Left ventricle myocardium superior (tissue), 1 donor: ENCODE measurements at regions not wholly inside any gene's neighbourhood (a gene's known extent, or its start where the extent isn't known, plus 50 kb on each side); places are given as distances from the start of the nearest gene placed in this dataset.

Source experiments
- ATAC-seq: fragments of 200-7000 bp; cut with Tn5 transposase; one replicate; pipeline ENCODE4 v1.9.1; 2020; ENCODE audit warnings: mild to moderate bottlenecking, moderate library complexity
- DNase-seq: peaks from one replicate; pipeline ENCODE4 v3.0.0-alpha.2; 2020
- intact Hi-C: fragments of 100-400 bp; cut with micrococcal nuclease; formaldehyde crosslinking; loops from one replicate; pipeline ENCODE4 v1.11.0; 2022
- donor health status: DM: no; HTN: yes; CAD: no; lungs with severe emphysema.

GRCh38 chr1:101506541-101507164 is 269.8 kb downstream of the S1PR1 start:
- DNase-seq (no peak), ATAC-seq (peak; percentile 36)
- intact Hi-C loops, result no loop called here

- DNase-seq, result no peak
- intact Hi-C loops, result no loop called here
- peak; percentile 85 for ATAC-seq
Measured at GRCh38 chr1:101507547-101507971, 270.7 kb downstream of the S1PR1 start.

DNA sequence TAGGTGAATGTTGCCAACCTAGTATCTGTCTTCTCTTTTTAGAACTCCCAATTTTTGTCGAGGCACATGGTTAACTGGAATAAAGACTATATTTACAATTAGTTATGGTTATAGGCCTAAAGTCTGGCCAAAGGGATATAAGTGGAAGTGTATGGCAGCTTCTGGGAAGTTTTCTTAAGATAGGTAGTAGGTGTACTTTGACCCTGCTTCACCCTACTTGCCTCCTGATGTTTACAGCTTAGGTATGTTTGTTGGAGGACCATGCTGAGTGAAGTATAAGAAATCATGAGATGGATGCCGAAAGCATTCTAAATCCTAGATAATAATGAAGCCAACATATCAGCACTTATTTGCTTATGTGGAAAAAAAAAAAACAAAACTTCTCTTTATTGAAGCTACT is 272.1 kb downstream of the S1PR1 start:
- no peak for DNase-seq
- no peak for ATAC-seq
- intact Hi-C loops, result no loop called here

DNA sequence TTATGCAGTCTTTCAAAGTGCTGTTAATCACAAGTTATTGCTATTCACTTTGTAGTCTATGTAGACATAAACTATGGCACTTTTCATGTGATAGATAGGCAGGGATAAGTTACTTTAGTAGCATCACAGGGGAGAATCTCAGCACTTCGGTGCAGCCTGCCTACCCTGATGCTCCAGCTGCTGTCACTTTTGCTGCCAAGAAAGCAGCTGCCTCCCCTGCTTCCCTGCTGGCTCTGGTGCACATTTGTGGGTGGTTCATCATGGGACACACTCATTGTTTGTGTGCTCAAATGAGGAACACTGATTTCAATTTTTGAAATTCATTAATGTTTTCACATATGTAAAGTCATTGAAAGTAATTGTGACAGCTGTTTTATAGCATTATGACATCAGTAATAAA is 272.6 kb downstream of the S1PR1 start:
- intact Hi-C loops, result no loop called here
- ATAC-seq (peak; percentile 50), DNase-seq (peak; percentile 45)

DNA sequence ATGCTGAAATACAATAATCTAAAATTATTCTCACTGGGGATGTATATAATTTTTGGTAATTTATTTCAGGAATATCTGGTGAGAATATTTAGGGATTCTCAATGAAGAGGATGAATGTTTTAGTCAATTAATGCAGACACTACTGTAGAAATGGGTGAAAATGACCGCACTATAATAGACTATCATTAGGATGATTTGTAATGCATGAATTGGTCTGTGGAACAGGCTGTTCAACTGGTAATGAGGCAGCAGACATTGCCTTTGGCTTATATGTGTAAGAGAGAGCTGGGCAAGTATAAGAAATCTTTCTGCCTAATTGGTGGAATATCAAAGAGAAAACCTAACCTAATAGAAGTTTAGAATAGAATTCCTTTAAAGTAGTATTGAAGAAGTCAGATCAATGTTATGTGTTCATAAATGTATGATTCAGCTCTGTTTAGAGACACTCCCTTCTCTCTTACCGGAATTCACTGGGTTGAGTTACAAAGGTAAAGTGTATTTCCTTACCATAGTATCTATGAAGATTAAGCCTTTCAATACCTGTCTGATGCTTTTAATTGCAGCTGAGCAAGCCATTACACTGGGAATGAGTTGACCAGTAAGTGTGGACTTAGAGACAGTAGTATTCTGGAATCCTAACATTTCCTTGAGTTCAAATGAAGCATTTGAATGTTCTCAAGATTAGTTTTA is 274.5 kb downstream of the S1PR1 start:
- ATAC-seq (no peak), DNase-seq (no peak)
- intact Hi-C loops, result no loop called here

GRCh38 chr1:101520302-101520701 is 283.5 kb downstream of the S1PR1 start:
- no peak for DNase-seq
- ATAC-seq, result peak; percentile 38
- intact Hi-C loops, result no loop called here

DNA sequence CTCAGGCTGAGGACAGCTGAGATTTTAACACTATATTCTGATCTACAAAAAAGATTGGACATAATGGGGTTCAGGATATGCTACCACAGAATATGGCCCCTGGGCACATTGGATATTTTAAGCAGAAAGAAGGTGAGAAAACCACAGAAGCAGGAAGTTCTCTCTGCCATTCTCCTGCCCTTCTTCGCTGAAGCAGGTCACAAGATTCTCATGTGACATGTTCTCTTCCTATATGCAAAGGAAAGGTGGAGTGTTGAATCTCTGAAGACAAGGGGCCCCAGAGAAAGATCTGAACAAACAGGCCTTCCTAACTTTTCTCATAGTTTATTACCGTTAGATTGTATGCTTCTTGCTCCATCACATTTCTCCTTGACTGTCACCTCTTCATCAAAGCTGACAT is 285.7 kb downstream of the S1PR1 start:
- ATAC-seq, result no peak
- intact Hi-C loops, result no loop called here
- DNase-seq, result no peak

DNA sequence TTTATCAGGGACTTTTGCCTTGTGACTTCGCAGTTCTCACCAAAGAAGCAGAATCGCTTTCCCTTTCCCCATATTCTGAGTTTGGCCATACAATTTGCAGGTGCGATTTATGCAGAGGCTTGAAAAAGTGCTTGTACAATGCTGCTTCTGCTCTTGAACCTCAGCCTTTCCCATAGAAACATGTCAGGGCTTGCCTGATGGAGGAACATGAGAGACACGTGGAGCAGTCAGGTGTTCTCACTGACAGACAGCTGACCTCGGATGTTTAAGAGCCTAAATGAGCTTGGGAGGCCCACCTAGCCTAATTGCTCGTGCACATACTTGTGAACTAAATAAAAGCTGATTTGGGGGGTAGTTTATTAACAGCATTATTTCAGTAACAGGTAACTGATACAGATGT is 290.0 kb downstream of the S1PR1 start:
- intact Hi-C loops, result no loop called here
- DNase-seq (no peak), ATAC-seq (no peak)

GRCh38 chr1:101532377-101532776 is 295.6 kb downstream of the S1PR1 start:
- intact Hi-C loops, result no loop called here
- ATAC-seq, result no peak
- DNase-seq, result no peak

DNA sequence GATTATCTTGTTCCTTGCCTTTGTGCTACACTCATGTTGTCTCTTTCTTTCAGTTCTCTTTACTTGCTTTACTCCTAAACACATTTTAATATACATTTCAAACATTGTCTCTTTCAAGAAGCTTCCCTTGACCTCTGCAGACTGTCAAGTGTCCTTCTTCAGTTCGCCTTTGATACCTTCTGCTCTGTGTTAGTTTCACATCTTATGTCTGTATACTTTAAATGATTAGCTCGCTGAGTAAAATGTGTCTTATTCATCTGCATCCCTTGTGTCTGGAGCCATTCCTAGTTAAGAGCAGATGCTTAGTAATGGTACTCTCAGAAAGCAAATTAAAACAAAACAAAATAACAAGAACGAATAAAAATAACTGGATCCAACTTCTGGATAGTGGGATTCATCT is 303.3 kb downstream of the S1PR1 start:
- no peak for ATAC-seq
- no peak for DNase-seq
- intact Hi-C loops, result no loop called here

DNA sequence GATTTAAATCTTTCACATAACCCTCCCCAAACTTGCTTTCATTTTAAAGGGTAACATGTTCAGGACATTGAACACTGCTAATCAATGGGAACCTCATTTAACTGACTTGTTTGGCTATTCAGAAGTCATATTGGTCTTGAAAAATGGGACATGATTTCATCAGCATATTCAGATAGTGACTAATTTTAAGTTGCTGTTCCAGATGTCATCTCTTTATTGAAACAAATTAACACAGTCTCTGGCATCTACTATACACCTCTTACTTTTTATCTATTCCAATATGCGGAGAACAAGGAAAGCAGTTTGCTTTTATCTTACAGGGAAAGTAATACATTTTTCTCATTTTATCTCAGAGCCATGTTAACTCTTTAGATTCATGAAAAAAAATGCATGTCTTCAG is 310.1 kb downstream of the S1PR1 start:
- no peak for DNase-seq
- intact Hi-C loops, result no loop called here
- ATAC-seq, result no peak

GRCh38 chr1:101547357-101547756 is 310.5 kb downstream of the S1PR1 start:
- intact Hi-C loops, result no loop called here
- DNase-seq (no peak), ATAC-seq (no peak)

- ATAC-seq (no peak), DNase-seq (no peak)
- intact Hi-C loops, result no loop called here
Measured at GRCh38 chr1:101548376-101548775, 311.6 kb downstream of the S1PR1 start.

- intact Hi-C loops, result no loop called here
- ATAC-seq, result no peak
- no peak for DNase-seq
Measured at GRCh38 chr1:101550581-101550980, 313.8 kb downstream of the S1PR1 start.

DNA sequence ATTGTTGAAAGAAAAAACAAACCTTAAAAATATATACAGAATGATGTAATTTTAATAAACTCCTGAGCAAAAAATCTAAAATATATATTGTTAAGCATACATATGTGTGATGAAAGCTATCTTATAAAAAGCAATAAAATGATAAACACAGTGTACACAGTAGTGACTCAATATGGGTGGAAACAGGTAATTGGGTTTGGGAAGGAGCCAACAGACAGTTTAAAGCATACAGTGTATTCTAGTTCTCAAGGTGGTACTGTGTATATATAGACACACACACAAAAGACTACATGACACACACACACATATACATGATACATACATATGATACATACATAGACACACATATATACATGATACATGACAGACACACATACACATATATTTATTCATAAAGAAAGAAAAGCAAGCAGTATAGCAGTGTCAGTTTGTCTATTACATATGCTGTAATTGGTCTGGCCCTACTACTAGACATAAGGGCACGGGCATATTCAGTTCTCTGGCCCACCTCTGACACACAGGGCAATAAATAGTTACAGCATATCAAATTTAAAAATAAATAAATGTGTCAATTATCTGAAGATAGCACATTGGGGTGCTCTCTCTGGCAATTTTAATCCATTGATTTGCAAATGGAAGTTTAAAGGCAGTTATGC is 330.2 kb downstream of the S1PR1 start:
- DNase-seq (no peak), ATAC-seq (no peak)
- intact Hi-C loops, result no loop called here

- no peak for ATAC-seq
- peak; percentile 42 for DNase-seq
- intact Hi-C loops, result no loop called here
Measured at GRCh38 chr1:101567582-101568189, 330.9 kb downstream of the S1PR1 start.

GRCh38 chr1:101587741-101588140 is 350.9 kb downstream of the S1PR1 start:
- DNase-seq (peak; percentile 68), ATAC-seq (peak; percentile 47)
- intact Hi-C loops, result no loop called here

- intact Hi-C loops, result no loop called here
- DNase-seq (no peak), ATAC-seq (no peak)
Measured at GRCh38 chr1:101588677-101589076, 351.9 kb downstream of the S1PR1 start.

DNA sequence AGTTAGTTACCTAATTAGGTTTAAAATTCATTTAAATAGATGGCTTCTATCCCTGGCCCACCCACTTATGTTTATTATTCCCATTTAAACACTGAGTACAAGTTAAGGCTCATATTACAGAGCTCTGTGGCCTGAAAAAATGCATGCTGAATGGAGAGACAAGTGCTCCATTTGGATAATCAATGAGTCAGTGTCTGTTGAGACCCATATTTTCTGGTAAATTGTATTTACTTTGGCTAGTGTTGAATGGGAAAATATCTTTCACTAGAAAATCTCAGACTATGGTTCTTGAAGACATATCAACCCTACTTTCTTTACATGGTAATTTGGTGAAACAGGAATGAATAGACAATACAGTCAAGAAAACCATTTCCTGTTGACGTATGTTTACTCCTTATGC is 356.0 kb downstream of the S1PR1 start:
- intact Hi-C loops, result no loop called here
- ATAC-seq (no peak), DNase-seq (no peak)

- intact Hi-C loops, result no loop called here
- DNase-seq (no peak), ATAC-seq (no peak)
Measured at GRCh38 chr1:101595881-101596374, 359.1 kb downstream of the S1PR1 start.
